HG03064 (cell line): ENCODE measurements at regions not wholly inside any gene's neighbourhood (a gene's known extent, or its start where the extent isn't known, plus 50 kb on each side); places are given as distances from the start of the nearest gene placed in this dataset.

Experiments
- ATAC-seq: cut with Tn5 transposase; IDR thresholded peaks from one replicate; pipeline ENCODE4 v1.9.1; 2021; ENCODE audit warnings: low read depth; ENCODE audit not compliant: unreplicated experiment

DNA sequence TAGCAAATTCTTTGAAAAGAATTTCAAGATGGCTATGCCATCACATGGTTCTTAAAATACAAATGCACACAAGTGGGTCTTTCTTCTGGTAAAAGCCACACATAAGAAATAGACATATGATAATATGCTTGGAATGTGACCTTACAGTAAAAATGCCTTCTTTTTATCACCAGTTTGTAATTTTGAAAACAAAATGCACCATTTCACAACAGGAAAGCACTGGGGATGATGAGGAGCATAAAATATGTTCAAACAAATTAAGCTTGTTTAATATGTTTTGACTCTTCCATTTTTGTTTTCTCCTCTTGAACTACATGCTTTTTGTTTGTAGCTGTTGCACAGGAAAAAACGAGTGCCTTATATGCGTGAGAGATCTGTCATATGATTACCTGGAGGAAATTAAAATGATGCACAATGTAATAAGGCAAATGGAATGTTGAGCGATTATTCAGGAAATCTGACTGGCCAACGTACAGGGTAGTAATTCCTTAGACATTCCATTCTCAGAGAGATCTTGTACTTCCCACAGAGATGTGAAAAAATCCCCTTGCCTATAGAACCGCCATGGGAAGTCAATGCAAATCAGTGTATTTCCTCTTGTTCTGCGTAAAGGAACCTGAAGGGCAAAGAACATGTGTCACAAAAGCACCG lies 911.6 kb downstream of the TFAP2A start:
- no peak for ATAC-seq

DNA sequence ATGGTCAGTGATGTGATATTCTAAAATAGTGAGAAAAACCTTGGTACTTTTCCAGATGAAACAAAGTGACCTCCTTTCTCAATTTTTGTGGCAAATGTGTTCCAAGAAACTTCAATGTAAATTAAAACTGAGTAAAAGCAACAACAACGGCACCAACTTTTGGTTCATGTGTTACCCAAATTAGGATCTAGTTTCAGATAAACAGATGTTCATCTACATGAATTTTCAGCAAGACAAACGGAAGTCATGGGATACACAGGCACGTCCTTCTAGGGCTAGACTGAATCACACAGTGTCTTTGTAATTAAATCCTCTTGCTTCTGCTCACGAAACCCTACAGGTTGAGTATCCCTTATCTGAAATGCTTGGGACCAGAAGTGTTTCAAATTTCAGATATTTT lies 915.2 kb downstream of the TFAP2A start:
- ATAC-seq = no peak

DNA sequence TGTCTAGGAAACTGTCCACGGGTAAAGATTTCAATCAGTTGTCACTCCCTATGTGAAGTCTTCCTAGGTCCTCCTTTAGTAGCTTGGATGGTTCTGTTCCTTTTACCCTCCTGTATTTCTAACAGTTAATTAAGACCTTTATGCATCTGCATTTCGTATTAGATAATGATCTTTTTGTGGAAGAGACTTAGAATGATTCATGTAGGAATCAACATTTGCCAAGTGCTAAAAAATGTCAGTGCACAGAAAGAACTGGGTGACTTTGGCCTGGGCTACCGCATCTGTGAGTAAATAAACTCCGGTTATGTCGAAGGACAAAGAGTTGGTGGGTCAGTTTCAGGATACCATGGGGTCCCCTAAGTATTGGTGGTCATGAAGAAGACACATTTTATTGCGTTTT lies 918.0 kb downstream of the TFAP2A start:
- ATAC-seq = no peak

DNA sequence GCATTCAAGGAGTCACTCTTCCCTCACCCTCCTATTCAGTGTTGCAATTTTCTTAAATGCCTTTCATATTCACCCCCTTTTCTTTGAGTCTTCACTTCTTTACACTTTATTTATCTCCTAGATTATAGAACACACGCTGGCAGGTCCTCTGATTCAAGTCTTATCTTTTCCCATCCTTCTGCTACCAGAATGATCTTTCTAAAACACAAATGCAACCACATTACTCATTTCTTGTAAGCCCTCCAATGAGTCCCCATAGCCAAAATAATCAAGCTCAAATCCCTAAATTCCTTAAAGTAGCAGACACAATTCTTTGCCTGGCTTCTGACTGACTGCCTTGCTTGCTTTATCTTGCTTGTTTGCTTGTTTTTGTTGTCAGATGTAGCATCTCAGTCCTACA lies 920.0 kb downstream of the TFAP2A start:
- no peak for ATAC-seq

DNA sequence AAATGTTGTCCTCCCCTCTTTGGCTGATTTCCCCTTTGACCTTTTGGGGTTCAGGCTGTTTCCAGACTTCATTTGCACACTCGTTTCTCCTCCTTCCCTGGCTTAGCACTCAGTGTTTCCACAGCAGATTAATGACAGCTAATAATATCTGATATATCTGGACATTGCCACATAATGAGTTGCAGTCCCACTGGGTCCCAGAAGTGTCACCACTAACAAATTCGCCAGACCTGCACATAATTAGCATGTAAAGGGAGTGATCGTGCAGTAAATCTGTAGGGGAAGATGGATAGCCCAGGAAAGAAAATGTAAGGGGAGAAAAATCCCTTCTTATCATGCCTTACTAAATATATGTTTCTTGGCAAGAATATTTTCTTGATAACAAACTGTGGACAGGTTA lies 922.1 kb downstream of the TFAP2A start:
- no peak for ATAC-seq

DNA sequence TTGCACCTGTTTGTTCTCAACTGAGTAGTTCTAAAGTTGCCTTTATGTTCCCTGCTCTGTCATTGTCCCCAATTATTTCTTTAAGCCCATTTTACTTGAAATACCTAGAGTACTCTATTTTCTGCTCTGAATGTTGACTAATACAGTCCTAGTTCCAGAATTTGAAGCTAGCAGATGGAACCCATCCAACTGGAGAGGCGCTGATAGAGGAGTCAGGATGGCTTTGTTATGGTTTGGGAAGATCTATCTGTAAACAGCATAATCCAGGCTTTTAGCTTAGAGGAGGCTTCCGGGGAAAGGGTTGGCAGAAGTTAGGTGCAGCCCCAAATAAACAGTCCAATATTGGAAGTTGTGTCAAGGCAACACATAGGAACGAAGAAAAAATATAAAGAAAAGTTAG lies 927.7 kb downstream of the TFAP2A start:
- no peak for ATAC-seq

DNA sequence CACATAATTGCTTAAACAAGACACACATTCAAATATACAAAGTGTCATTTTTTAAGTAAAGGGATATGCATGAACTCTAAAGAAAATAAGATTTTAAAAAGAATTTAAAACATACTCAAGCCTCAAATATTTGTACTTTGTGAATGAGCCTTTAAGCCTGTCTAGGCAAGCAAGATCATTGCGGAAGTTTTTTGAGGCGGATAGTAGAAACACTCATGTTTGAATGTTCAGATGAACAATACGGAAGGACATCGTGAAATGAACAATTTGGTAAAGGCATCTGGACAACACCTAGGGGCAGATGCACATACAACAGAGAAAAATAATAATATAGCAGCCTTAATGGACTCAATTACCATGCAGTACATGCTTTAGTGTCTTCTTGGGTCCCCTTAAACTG lies 928.9 kb downstream of the TFAP2A start:
- ATAC-seq = no peak

DNA sequence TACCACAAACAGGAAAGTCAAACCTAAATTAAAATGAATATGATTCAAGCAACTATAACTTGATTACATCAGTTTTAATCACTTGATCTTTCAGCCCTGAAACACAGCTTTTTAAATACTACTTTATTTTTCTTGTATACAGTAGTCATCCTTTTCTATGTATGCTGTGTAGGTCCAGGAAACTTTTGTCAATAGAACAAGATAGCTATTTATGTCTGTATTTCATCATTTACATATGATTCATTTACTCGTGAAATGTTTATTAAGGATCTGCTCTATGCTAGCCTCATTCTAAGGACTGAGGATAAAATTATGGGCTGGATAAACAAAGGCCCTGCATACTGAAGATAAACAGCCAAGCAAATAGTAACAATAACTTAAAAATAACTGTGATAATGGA lies 930.2 kb downstream of the TFAP2A start:
- ATAC-seq = no peak

DNA sequence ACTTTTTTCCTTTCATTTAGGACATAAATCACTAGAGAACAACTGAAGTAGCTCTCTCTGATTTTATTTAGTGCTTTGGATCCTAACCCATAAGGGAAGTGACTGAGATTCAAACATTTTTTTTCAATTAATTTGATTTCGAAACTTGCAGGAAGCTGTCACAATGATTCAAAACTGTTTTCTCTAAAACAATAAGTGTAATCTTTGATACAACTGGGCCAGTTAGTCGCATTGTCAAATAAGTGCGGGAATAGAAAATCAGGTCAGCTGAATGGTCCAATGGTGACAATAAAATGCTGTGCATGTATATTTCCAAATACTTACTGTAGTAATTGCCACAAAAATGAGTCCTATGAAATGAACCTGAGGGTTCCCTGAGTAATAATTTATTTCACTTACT lies 930.8 kb downstream of the TFAP2A start:
- no peak for ATAC-seq

DNA sequence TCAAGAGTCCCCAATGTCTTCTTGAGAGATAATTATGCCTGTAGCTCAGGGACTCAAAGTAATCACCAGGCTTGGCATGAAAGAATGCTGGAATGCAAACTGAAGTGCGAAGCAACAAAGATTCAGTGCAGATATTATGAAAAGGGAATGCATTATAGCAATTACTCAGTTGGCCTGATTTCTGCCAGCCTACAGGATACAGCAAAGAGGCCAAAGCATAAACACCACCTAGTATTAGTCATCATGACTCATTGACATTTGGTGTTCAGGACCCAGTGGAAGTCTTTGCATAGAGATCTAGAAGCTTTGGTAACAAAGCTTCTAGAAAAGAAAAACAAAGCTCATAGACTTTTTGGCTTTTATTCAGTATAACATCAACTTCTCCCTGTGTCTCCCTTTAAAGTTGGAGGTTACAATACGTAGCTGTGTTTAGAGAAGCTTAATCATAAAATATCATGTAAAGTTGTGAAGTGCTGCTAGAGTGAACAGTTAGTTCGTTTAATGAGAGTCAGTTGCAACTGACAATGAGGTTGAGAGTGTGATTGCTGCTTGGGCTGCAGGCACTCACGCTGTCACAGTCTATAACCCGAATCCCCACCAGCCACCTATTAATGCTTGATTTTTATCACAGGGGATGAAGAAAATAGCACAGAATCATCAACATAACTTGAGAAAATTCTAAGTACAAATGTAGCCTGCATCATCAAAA lies 932.7 kb downstream of the TFAP2A start:
- ATAC-seq = no peak

DNA sequence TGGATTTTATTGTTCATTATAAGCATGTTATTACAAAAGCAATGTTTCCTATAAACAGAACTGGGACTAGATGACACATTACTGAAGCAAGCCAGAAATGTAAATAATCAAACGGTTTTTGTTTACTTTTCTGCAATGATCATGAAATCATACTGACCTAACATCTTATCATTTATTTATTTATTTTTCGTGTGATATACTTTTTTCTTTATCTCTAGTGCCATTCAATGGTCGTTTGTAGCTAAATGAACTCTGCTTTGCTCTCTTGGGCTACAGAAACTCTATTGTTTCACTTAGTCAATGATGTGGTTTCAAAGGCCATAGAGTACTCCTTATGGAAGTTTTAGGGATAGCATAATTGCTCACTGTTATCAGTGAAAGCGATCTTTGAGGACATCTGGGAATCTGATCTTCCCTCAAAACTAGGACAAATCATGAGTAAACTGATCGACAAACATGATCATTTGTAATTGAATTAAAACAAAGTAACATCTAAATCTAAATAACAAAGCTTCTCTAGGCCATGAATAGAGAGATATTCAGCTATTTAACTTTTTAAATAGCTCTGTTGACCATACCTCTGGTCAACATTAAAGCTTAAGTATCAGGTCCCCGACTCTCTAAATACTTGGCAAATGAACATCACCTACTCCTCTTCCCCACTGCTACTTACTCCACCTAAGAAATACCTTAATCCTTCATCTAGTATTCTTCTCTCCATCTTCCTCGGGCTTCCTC lies 933.4 kb downstream of the TFAP2A start:
- ATAC-seq = no peak

DNA sequence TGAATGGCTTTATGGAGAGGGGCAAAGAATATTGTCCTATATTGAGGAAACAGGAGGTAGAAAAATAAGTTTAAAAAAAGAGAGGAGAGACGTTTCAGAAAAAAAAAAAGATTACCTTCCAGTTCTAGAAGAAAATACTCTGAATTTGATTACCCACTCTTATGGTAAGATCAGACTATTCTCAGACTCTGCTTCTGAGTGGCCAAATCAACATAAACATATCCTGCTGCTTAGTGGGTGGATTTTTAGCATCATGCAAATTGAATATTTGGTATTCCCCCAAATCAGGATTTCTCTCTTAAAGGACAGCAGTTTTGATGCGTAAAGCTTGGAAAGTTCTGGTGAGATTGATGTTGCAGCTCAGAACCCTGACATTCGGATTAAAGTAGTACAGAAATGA lies 946.6 kb downstream of the TFAP2A start:
- no peak for ATAC-seq

DNA sequence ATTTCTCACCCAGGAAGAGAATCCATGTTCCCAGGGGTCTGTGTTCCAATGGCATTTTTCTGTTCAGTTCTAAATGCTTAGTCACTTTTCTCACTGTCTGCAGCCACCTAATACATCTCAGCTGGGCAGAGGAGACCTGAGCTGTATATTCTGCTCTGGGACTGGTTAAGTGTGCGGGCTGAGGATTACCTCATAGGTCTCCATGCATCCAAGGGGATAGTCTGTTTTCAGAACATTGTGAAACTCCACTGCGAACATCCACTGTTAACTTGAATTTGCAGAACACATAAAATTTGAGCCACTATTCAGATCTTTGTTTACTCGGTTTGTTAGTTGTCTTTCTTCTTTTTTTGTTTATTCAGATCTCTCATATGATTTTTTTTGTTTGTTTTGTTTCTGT lies 947.1 kb downstream of the TFAP2A start:
- ATAC-seq = no peak

DNA sequence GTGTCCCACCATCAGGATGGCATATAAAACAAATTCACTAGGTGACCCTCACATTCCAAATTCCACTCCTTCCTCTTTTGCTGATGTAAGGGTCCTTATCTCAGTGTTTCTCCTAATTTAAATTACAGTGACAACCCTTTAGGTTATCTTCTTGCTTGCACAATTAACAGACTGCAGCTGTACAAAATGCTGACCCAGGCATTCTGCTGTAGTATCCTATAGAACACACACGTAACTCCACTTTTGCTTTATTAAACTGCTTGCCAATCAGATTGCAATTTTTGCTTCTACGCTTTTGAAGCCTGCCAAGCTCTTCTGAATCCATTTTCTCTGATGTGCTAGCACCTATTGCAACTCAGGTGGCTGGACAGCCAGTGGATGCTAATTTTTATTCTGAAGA lies 950.3 kb downstream of the TFAP2A start:
- no peak for ATAC-seq

DNA sequence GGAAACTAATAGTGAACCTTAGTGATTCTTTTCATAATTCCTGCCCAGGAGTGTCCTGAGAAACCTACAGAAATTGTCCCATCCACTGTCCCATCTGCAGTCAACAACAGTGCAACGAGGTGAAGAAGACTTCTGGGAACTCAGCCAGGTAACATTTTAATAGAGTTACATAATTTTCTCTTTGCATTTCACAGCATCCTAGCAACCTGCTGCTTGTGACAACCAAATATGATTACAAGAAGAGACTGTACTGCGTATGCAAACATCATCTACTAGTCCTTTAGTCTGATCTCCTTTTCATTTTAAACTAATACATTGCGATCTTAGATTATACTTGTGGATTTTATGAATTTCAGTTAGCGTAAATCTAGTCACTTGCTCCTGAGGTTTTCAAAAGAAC lies 951.6 kb downstream of the TFAP2A start:
- no peak for ATAC-seq

DNA sequence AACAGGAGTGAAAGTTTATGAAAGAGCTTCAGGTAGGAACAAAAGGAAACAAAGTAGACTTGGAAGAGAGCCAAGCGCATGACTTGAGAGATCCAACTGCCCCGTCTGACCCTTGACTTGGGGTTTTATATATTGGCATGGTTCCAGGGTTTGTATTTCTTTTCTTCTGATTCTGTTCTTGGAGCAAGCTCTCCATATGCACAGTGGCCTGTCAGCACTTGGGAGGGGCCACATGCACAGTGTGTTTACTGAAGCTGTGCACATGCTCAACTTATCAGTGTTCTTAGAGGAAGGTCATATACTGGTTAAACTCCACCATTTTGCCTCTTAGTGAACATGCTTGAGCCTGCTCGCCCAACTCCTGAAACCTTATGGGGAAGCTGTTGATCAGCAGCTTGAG lies 953.7 kb downstream of the TFAP2A start:
- no peak for ATAC-seq

DNA sequence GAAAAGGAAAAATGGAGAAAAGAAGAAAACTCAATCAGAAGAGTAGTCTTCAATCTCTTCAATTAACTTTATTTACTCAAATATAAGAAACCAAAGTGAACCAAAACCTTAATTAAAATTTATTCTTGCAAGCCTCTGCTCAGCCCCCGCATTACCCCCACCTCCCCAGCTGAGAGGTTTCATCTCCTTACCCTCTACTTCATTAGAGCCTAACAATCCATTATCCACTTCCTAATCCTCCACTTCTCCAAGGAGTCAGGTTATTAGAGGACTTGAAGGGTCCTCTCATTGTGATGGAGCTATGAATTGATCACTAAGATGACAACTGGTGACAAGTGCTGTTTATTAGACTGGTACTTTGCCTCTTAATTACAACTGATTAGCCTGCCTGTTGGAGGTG lies 956.5 kb downstream of the TFAP2A start:
- no peak for ATAC-seq

DNA sequence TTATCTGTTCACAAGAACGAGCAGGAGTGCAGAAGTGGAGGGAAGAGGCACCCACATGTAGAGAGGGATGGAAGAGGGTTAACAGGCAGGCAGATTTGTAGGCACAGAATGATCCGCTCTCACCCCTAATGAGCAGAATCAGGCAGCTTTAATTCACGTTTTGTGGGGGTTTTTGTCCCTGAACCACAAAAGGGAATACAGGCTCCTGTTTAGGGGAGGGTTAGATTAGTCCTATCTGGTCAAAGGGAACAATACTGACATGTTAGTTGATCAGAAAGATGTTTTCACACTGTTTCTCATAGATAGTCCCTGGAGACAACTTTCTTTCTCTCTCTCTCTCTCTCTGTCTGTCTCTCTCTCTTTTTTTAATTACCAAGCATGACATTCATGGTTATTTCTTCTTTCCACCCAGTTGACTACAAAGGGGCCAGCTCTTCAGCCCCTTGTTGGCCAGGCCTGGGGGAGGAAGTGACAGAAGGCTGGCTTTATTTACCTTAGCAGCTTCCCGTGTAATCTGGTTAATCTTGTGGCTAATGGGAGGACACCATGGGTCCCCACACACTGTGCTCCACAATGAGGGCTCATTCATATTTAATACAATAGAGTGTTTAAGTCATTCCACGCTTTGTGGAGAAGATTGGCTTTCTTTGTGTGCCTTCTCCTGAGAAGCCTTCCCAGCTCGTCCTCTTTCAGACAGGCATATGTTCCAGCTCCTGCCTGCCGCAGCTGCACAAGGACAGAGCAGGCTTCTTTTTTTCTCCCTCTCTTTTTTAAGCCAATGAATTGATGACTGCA lies 958.8 kb downstream of the TFAP2A start:
- ATAC-seq = no peak

DNA sequence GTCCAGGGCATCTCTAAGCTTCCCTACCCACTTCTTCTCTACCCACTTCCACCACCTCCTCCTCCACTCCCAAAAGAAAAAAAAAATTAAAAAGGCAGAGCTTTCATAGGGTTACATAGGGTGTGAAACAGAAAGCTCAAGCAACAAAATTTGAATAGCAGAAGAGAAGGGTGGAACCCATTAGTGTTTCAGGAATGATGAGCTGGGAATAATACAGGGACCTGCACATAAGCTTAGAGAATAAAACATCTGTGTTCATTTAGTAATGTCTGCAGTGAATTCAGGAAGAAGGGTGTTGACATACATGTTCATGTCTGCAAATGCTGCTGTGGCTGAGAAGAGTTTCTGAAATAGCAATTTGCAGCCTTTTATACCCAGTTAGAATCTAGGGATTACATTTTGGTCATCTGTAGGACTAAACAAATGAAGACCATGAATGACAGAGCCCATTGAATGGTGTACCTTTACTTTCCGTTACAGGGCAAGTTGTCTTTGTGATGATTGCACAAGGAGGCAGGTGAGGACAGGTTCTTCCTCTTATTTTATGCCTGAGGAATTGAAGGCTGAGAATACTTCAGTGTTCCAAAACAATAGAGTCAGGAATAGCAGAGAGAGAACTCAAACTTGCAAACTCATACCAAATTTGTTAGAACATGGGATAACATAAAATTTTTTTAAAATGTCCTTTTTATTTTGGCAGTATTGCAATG lies 975.1 kb downstream of the TFAP2A start:
- ATAC-seq = no peak

DNA sequence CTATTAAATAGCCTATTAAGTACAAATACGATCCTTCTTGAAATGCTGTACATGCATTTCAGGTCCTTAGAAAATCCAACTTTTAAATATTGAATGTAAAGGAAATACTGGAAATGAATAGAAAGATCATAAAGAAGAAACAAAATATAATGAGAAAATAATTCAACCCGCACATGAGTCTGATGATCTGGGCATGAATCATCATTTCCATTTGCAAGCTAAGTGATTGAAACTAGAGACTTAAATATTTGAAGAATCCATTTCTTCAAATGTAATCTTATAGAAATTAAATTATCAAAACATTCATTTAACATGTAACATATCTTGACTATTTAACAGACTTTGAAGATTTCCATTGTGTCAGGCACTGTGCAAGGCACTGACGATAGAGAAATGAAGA lies 977.0 kb downstream of the TFAP2A start:
- ATAC-seq = no peak

DNA sequence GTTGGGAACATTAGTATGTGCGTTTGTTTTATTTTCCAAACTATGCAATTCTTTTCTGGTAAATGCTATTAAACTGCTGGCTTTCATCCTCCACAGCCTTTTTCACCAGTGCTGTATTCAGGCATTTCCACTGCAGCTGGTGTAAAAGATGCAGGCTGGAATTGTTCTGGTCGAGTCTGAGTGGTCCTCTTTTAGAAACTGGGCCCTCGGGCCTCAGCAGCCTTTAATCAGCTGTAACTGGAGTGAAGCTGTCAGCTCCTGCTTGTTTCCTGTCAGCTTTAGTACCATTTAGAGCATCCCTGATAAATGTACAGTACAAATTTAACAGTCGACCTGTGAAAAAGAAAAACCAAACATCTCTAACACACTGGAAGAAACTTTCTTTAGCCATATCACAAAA lies 979.6 kb downstream of the TFAP2A start:
- ATAC-seq = no peak
